AG09309 (cell line): ENCODE measurements at regions not wholly inside any gene's neighbourhood (a gene's known extent, or its start where the extent isn't known, plus 50 kb on each side); places are given as distances from the start of the nearest gene placed in this dataset.

Experiments
- DNase-seq: peaks from one replicate; pipeline ENCODE4 v3.0.0-alpha.2; 2010; ENCODE audit warnings: low read depth
- H3K4me3 ChIP-seq: 2 replicates; pipeline ENCODE4 v1.5.1; 2011; ENCODE audit warnings: mild to moderate bottlenecking, low read depth, low read length, moderate library complexity; ENCODE audit not compliant: control insufficient read depth
- CTCF ChIP-seq: IDR thresholded peaks from 2 replicates; pipeline ENCODE4 v1.5.1; 2011; ENCODE audit warnings: mild to moderate bottlenecking, low read depth, low read length, inconsistent platforms; ENCODE audit not compliant: insufficient read depth, control insufficient read depth; ENCODE audit errors: missing control alignments

GRCh38 chr16:49947907-49948678 lies 76.9 kb upstream of the CNEP1R1 start:
- H3K4me3 ChIP-seq: no peak overlapping the region
- no peak for DNase-seq
- TF ChIP-seq CTCF: no peak

GRCh38 chr16:49951574-49952195 lies 73.3 kb upstream of the CNEP1R1 start:
- DNase-seq: no peak
- no peak for TF ChIP-seq CTCF

GRCh38 chr16:49952386-49952785 lies 72.6 kb upstream of the CNEP1R1 start:
- no peak overlapping the region for H3K4me3 ChIP-seq
- DNase-seq: no peak
- no peak for TF ChIP-seq CTCF

More at GRCh38 chr16:49951574-49952195, 73.3 kb upstream of the CNEP1R1 start:
- no peak overlapping the region for H3K4me3 ChIP-seq

GRCh38 chr16:49953090-49953489 lies 71.9 kb upstream of the CNEP1R1 start:
- no peak for DNase-seq
- no peak for TF ChIP-seq CTCF
- no peak overlapping the region for H3K4me3 ChIP-seq

- no peak for DNase-seq
- H3K4me3 ChIP-seq: no peak overlapping the region
- no peak for TF ChIP-seq CTCF
Measured at GRCh38 chr16:49955858-49956257, 69.2 kb upstream of the CNEP1R1 start.

- no peak for TF ChIP-seq CTCF
- no peak overlapping the region for H3K4me3 ChIP-seq
- no peak for DNase-seq
Measured at GRCh38 chr16:49956915-49957314, 68.1 kb upstream of the CNEP1R1 start.
